ENCODE measurements at regions not wholly inside any gene's neighbourhood (a gene's known extent, or its start where the extent isn't known, plus 50 kb on each side); places are given as distances from the start of the nearest gene placed in this dataset.

DNA sequence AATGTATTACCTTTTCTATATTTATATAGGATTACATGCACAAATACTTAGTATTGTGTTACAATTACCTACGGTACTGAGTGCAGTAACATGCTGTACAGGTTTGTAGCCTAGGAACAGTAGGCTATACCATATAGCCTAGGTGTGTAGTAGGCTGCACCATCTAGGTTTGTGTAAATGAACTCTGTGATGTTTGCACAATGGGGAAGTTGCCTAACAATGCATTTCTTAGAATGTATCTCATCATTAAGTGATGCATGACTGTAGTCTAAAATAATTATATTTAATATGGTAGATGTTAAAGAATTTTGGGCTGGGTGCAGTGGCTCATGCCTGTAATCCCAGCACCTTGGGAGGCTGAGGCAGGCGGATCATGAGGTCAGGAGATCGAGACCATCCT is 281.0 kb downstream of the KLF13 start:
- no peak for TF ChIP-seq POLR2A (IDR thresholded peaks at IDR 0.05)
- TF ChIP-seq, protein P1, sequence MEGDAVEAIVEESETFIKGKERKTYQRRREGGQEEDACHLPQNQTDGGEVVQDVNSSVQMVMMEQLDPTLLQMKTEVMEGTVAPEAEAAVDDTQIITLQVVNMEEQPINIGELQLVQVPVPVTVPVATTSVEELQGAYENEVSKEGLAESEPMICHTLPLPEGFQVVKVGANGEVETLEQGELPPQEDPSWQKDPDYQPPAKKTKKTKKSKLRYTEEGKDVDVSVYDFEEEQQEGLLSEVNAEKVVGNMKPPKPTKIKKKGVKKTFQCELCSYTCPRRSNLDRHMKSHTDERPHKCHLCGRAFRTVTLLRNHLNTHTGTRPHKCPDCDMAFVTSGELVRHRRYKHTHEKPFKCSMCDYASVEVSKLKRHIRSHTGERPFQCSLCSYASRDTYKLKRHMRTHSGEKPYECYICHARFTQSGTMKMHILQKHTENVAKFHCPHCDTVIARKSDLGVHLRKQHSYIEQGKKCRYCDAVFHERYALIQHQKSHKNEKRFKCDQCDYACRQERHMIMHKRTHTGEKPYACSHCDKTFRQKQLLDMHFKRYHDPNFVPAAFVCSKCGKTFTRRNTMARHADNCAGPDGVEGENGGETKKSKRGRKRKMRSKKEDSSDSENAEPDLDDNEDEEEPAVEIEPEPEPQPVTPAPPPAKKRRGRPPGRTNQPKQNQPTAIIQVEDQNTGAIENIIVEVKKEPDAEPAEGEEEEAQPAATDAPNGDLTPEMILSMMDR (IDR thresholded peaks at IDR 0.05), result no peak

Data from testis (tissue), 2 donors.